ENCODE measurements at regions not wholly inside any gene's neighbourhood (a gene's known extent, or its start where the extent isn't known, plus 50 kb on each side); places are given as distances from the start of the nearest gene placed in this dataset.
A peak's percentile ranks its signal among the peaks of the same experiment; 100 is the strongest.

DNA sequence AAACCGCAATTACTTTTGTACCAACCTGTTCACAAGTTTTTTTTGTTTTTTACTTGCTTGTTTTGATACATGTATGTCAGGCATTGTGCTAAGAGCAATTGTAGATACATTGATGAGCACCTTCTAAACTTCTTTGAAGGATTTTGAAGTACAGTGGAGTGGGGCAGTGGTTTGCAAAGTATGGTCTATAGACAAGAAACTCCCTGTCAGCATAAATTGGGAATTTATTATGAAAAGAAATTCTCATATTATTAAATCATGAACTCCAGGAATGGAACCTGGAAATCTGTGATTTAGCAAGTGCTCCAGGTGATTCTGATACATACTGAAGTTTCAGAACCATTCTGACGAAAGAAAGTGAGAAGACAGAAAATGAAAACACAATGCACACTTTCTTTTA lies 733.4 kb downstream of the C4orf33 start:
- Histone ChIP-seq H3K4me2 (ENCODE audit: insufficient read depth, low read length, poor library complexity, severe bottlenecking) (no peak overlapping the region), H3K4ac (ENCODE audit: low read length) (no peak overlapping the region), H3K9ac (ENCODE audit: low read depth, low read length, poor library complexity) (no peak overlapping the region), H3K9me3 (replicated peaks in 1 of 2; ENCODE audit: control insufficient read depth in 2 of 2, insufficient read depth in 1 of 2, low read depth in 1 of 2, low read length in 2 of 2) (no peaks in the 10 kb centered on the region), H3K36me3 (replicated peaks in 1 of 2; ENCODE audit: control insufficient read depth in 2 of 2, insufficient read depth in 2 of 2, low read length in 2 of 2) (no peaks in the 10 kb centered on the region), H3K27me3 (ENCODE audit: control insufficient read depth in 3 of 3, insufficient read depth in 3 of 3, low read depth in 1 of 3, low read length in 3 of 3) (no peaks in the 10 kb centered on the region), H3K79me1 (ENCODE audit: low read depth, low read length) (no peaks in the 10 kb centered on the region), H3K14ac (ENCODE audit: low read length) (no peak overlapping the region), H3K18ac (ENCODE audit: low read length) (no peak overlapping the region), H3K27ac (replicated peaks; ENCODE audit: low read length) (no peak overlapping the region), H3K4me3 (ENCODE audit: low read length in 2 of 2) (no peak overlapping the region), H2AFZ (ENCODE audit: low read length) (no peak overlapping the region), H2BK12ac (ENCODE audit: low read length) (no peak overlapping the region), H4K8ac (ENCODE audit: low read depth, low read length) (no peak overlapping the region), H2BK120ac (ENCODE audit: low read depth, low read length) (no peak overlapping the region), H3K23ac (ENCODE audit: low read depth, low read length, poor library complexity) (no peak overlapping the region), H3K4me1 (ENCODE audit: control insufficient read depth in 2 of 2, insufficient read depth in 1 of 2, low read depth in 1 of 2, low read length in 2 of 2) (no peaks in the 10 kb centered on the region), H2BK5ac (ENCODE audit: low read length) (no peak overlapping the region), H2AK5ac (ENCODE audit: low read depth, low read length) (no peak overlapping the region), H2BK15ac (ENCODE audit: low read length) (no peak overlapping the region), H4K91ac (ENCODE audit: low read depth, low read length, poor library complexity) (no peak overlapping the region)
- WGBS, 2 donors (ENCODE audit: extremely low coverage in 2 of 2, insufficient read length in 2 of 2, insufficient replicate concordance in 1 of 2): no CpG with 5 or more reads among the region's 2 CpGs
- no peak for DNase-seq (ENCODE audit: low spot score)

DNA sequence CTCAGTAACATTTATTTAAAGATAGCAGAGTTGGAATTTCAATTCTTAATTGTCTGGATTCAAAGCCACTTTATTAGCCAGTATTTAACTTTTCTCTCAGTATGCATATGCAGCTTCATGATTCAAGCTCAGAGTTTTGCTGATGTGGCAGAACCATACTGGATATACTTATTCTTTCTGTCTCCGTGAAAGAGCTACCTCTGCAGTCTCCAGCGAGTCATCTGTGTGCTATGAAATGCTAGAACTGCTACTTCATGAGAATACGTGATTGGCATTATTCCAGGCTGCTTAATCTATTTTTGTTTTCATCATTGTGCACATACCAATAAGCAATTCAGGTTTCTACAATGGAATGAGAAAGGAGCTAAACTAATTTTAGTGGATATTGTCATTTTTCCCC lies 743.7 kb downstream of the C4orf33 start:
- Histone ChIP-seq H3K4me3 (ENCODE audit: low read length in 2 of 2) (no peak overlapping the region), H2BK5ac (ENCODE audit: low read length) (no peak overlapping the region), H3K4me1 (ENCODE audit: control insufficient read depth in 2 of 2, insufficient read depth in 1 of 2, low read depth in 1 of 2, low read length in 2 of 2) (no peaks in the 10 kb centered on the region), H4K8ac (ENCODE audit: low read depth, low read length) (no peak overlapping the region), H3K4me2 (ENCODE audit: insufficient read depth, low read length, poor library complexity, severe bottlenecking) (no peak overlapping the region), H3K23ac (ENCODE audit: low read depth, low read length, poor library complexity) (no peak overlapping the region), H3K9ac (ENCODE audit: low read depth, low read length, poor library complexity) (no peak overlapping the region), H2AK5ac (ENCODE audit: low read depth, low read length) (no peak overlapping the region), H2BK120ac (ENCODE audit: low read depth, low read length) (no peak overlapping the region), H3K9me3 (replicated peaks in 1 of 2; ENCODE audit: control insufficient read depth in 2 of 2, insufficient read depth in 1 of 2, low read depth in 1 of 2, low read length in 2 of 2) (no peaks in the 10 kb centered on the region), H3K27me3 (ENCODE audit: control insufficient read depth in 3 of 3, insufficient read depth in 3 of 3, low read depth in 1 of 3, low read length in 3 of 3) (no peaks in the 10 kb centered on the region), H3K27ac (replicated peaks; ENCODE audit: low read length) (no peak overlapping the region), H3K36me3 (replicated peaks in 1 of 2; ENCODE audit: control insufficient read depth in 2 of 2, insufficient read depth in 2 of 2, low read length in 2 of 2) (no peaks in the 10 kb centered on the region), H3K18ac (ENCODE audit: low read length) (no peak overlapping the region), H2BK15ac (ENCODE audit: low read length) (no peak overlapping the region), H3K4ac (ENCODE audit: low read length) (no peak overlapping the region), H4K91ac (ENCODE audit: low read depth, low read length, poor library complexity) (no peak overlapping the region), H2AFZ (ENCODE audit: low read length) (no peak overlapping the region), H2BK12ac (ENCODE audit: low read length) (no peak overlapping the region), H3K14ac (ENCODE audit: low read length) (no peak overlapping the region), H3K79me1 (ENCODE audit: low read depth, low read length) (no peaks in the 10 kb centered on the region)
- WGBS, 2 donors (ENCODE audit: extremely low coverage in 2 of 2, insufficient read length in 2 of 2, insufficient replicate concordance in 1 of 2): no CpG with 5 or more reads among the region's 3 CpGs
- no peak for DNase-seq (ENCODE audit: low spot score)

DNA sequence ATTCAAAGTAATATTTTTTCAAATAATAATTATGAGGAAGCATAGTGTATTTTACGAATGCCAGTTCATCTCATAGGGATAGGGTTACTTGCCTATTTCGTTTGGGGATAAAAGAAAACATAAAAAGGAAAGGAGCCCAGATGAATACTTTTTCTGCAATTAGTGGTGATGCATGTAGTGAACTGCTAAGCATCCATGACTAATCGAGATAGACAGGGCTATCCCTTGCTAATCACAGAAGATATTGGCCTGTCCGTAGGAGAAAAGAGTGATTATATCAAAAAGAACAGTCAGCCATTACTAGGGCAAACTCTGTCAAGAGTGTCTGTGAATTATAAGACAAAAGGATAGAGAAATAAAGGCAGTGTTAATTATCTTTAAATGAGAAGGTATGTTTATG lies 746.1 kb downstream of the C4orf33 start:
- Histone ChIP-seq H3K14ac (ENCODE audit: low read length) (no peak overlapping the region), H3K36me3 (replicated peaks in 1 of 2; ENCODE audit: control insufficient read depth in 2 of 2, insufficient read depth in 2 of 2, low read length in 2 of 2) (no peaks in the 10 kb centered on the region), H4K8ac (ENCODE audit: low read depth, low read length) (no peak overlapping the region), H3K27ac (replicated peaks; ENCODE audit: low read length) (no peak overlapping the region), H3K18ac (ENCODE audit: low read length) (no peak overlapping the region), H3K27me3 (ENCODE audit: control insufficient read depth in 3 of 3, insufficient read depth in 3 of 3, low read depth in 1 of 3, low read length in 3 of 3) (no peaks in the 10 kb centered on the region), H2BK15ac (ENCODE audit: low read length) (no peak overlapping the region), H4K91ac (ENCODE audit: low read depth, low read length, poor library complexity) (no peak overlapping the region), H3K79me1 (ENCODE audit: low read depth, low read length) (no peaks in the 10 kb centered on the region), H3K4me2 (ENCODE audit: insufficient read depth, low read length, poor library complexity, severe bottlenecking) (no peak overlapping the region), H3K9ac (ENCODE audit: low read depth, low read length, poor library complexity) (no peak overlapping the region), H3K4me1 (ENCODE audit: control insufficient read depth in 2 of 2, insufficient read depth in 1 of 2, low read depth in 1 of 2, low read length in 2 of 2) (no peaks in the 10 kb centered on the region), H2BK120ac (ENCODE audit: low read depth, low read length) (no peak overlapping the region), H3K4ac (ENCODE audit: low read length) (no peak overlapping the region), H2BK12ac (ENCODE audit: low read length) (no peak overlapping the region), H3K4me3 (ENCODE audit: low read length in 2 of 2) (no peak overlapping the region), H2AFZ (ENCODE audit: low read length) (no peak overlapping the region), H3K23ac (ENCODE audit: low read depth, low read length, poor library complexity) (no peak overlapping the region), H2BK5ac (ENCODE audit: low read length) (no peak overlapping the region), H2AK5ac (ENCODE audit: low read depth, low read length) (no peak overlapping the region), H3K9me3 (replicated peaks in 1 of 2; ENCODE audit: control insufficient read depth in 2 of 2, insufficient read depth in 1 of 2, low read depth in 1 of 2, low read length in 2 of 2) (no peaks in the 10 kb centered on the region)
- no peak for DNase-seq (ENCODE audit: low spot score)
- WGBS, 2 donors (ENCODE audit: extremely low coverage in 2 of 2, insufficient read length in 2 of 2, insufficient replicate concordance in 1 of 2): no CpG with 5 or more reads among the region's 4 CpGs

GRCh38 chr4:129852434-129852833 lies 756.5 kb downstream of the C4orf33 start:
- H2AK5ac ChIP-seq (ENCODE audit: low read depth, low read length): no peak overlapping the region
- H4K91ac ChIP-seq (ENCODE audit: low read depth, low read length, poor library complexity): no peak overlapping the region
- DNase-seq (ENCODE audit: low spot score): no peak
- no peak overlapping the region for H3K4me3 ChIP-seq (ENCODE audit: low read length in 2 of 2)
- no peaks in the 10 kb centered on the region for H3K27me3 ChIP-seq (ENCODE audit: control insufficient read depth in 3 of 3, insufficient read depth in 3 of 3, low read depth in 1 of 3, low read length in 3 of 3)
- H2BK15ac ChIP-seq (ENCODE audit: low read length): no peak overlapping the region
- H2BK12ac ChIP-seq (ENCODE audit: low read length): no peak overlapping the region
- peak overlapping the region; percentile 41 for H2AFZ ChIP-seq (ENCODE audit: low read length)
- H3K23ac ChIP-seq (ENCODE audit: low read depth, low read length, poor library complexity): no peak overlapping the region
- no peak overlapping the region for H2BK5ac ChIP-seq (ENCODE audit: low read length)
- H3K18ac ChIP-seq (ENCODE audit: low read length): no peak overlapping the region
- H3K9ac ChIP-seq (ENCODE audit: low read depth, low read length, poor library complexity): no peak overlapping the region
- H3K9me3 ChIP-seq (replicated peaks in 1 of 2; ENCODE audit: control insufficient read depth in 2 of 2, insufficient read depth in 1 of 2, low read depth in 1 of 2, low read length in 2 of 2): no peaks in the 10 kb centered on the region
- H3K14ac ChIP-seq (ENCODE audit: low read length): no peak overlapping the region
- no peak overlapping the region for H3K27ac ChIP-seq (replicated peaks; ENCODE audit: low read length)
- H3K79me1 ChIP-seq (ENCODE audit: low read depth, low read length): no peaks in the 10 kb centered on the region
- no CpG with 5 or more reads among the region's 4 CpGs for WGBS, 2 donors (ENCODE audit: extremely low coverage in 2 of 2, insufficient read length in 2 of 2, insufficient replicate concordance in 1 of 2)
- H4K8ac ChIP-seq (ENCODE audit: low read depth, low read length): no peak overlapping the region
- no peak overlapping the region for H3K4ac ChIP-seq (ENCODE audit: low read length)
- no peak overlapping the region for H3K4me2 ChIP-seq (ENCODE audit: insufficient read depth, low read length, poor library complexity, severe bottlenecking)
- no peak overlapping the region for H2BK120ac ChIP-seq (ENCODE audit: low read depth, low read length)
- H3K4me1 ChIP-seq (ENCODE audit: control insufficient read depth in 2 of 2, insufficient read depth in 1 of 2, low read depth in 1 of 2, low read length in 2 of 2): peaks cover 0 to 4% of the 10 kb centered on the region in 2 donors
- H3K36me3 ChIP-seq (replicated peaks in 1 of 2; ENCODE audit: control insufficient read depth in 2 of 2, insufficient read depth in 2 of 2, low read length in 2 of 2): no peaks in the 10 kb centered on the region

Measured in neuronal stem cell (in vitro differentiated cells).